Hindlimb muscle (tissue), 1 donor: ENCODE measurements at regions not wholly inside any gene's neighbourhood (a gene's known extent, or its start where the extent isn't known, plus 50 kb on each side); places are given as distances from the start of the nearest gene placed in this dataset.

Experiments used
- DNase-seq: peaks from one replicate; pipeline ENCODE4 v3.0.0-alpha.2; 2013

- DNase-seq, result no peak
These were observed 105.4 kb upstream of the LCLAT1 start for GRCh38 chr2:30341500-30342267.

- peak; percentile 80 for DNase-seq
These were observed 100.4 kb upstream of the LCLAT1 start for GRCh38 chr2:30346471-30347169.

GRCh38 chr2:30348825-30349224 is 98.2 kb upstream of the LCLAT1 start:
- DNase-seq, result no peak

- DNase-seq, result no peak
These were observed 97.4 kb upstream of the LCLAT1 start for GRCh38 chr2:30349691-30350090.

- DNase-seq, result peak; percentile 56
These were observed 95.9 kb upstream of the LCLAT1 start for GRCh38 chr2:30351116-30351515.

GRCh38 chr2:30351949-30352348 is 95.1 kb upstream of the LCLAT1 start:
- no peak for DNase-seq

- DNase-seq, result no peak
These were observed 92.9 kb upstream of the LCLAT1 start for GRCh38 chr2:30354150-30354549.

- no peak for DNase-seq
These were observed 92.4 kb upstream of the LCLAT1 start for GRCh38 chr2:30354621-30355020.

GRCh38 chr2:30355306-30355705 is 91.7 kb upstream of the LCLAT1 start:
- no peak for DNase-seq

GRCh38 chr2:30356071-30356470 is 91.0 kb upstream of the LCLAT1 start:
- no peak for DNase-seq

GRCh38 chr2:30356776-30357175 is 90.3 kb upstream of the LCLAT1 start:
- DNase-seq, result no peak

- no peak for DNase-seq
These were observed 88.7 kb upstream of the LCLAT1 start for GRCh38 chr2:30358351-30358750.

- DNase-seq, result no peak
These were observed 88.2 kb upstream of the LCLAT1 start for GRCh38 chr2:30358842-30359241.

GRCh38 chr2:30359644-30360167 is 87.3 kb upstream of the LCLAT1 start:
- no peak for DNase-seq

GRCh38 chr2:30361751-30362394 is 85.2 kb upstream of the LCLAT1 start:
- DNase-seq, result no peak

- DNase-seq, result no peak
These were observed 84.5 kb upstream of the LCLAT1 start for GRCh38 chr2:30362468-30363081.

- no peak for DNase-seq
These were observed 83.6 kb upstream of the LCLAT1 start for GRCh38 chr2:30363406-30363805.

GRCh38 chr2:30365201-30365600 is 81.8 kb upstream of the LCLAT1 start:
- DNase-seq, result no peak

- no peak for DNase-seq
These were observed 80.8 kb upstream of the LCLAT1 start for GRCh38 chr2:30366199-30366691.

GRCh38 chr2:30367232-30368070 is 79.6 kb upstream of the LCLAT1 start:
- DNase-seq, result no peak

- DNase-seq, result no peak
These were observed 78.8 kb upstream of the LCLAT1 start for GRCh38 chr2:30368258-30368657.
